ENCODE measurements at regions not wholly inside any gene's neighbourhood (a gene's known extent, or its start where the extent isn't known, plus 50 kb on each side); places are given as distances from the start of the nearest gene placed in this dataset.

DNA sequence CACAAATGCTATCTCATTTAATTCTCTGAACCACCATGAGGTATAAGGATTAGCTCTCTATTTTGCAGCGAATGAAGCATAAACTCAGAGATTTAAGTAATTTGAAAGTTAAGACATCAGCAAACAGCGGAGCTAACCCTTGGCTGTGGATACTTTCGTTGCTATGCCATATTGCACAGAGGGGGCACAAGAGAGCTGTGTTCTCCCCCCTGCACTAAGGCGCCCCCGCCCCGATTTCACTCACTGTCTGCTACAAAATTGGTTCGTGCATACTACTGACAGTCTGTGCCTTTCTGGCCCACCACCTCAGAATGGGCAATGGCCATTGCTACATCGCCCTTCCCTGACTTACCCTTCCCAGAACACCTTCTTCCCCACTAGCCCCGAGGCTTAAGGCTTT is 105.7 kb upstream of the OBI1 start:
- 47 to 57% methylated on average over 8 to 9 of the region's 9 CpGs for WGBS, 2 donors
- H3K27me3 ChIP-seq: no peaks in the 10 kb centered on the region
- intact Hi-C loops (cut with DNase I): no loop called here
- no peak overlapping the region for H3K27ac ChIP-seq
- no peaks in the 10 kb centered on the region for H3K36me3 ChIP-seq (replicated peaks in 1 of 2; ENCODE audit: insufficient read depth in 1 of 2, low read depth in 2 of 2)
- no peaks in the 10 kb centered on the region for H3K4me1 ChIP-seq
- H3K4me3 ChIP-seq: no peak overlapping the region
- no peaks in the 10 kb centered on the region for H3K9me3 ChIP-seq
- no peak for ATAC-seq
- DNase-seq: no peak
- TF ChIP-seq POLR2A (IDR thresholded peaks at IDR 0.05): no peak
- TF ChIP-seq, protein P1, sequence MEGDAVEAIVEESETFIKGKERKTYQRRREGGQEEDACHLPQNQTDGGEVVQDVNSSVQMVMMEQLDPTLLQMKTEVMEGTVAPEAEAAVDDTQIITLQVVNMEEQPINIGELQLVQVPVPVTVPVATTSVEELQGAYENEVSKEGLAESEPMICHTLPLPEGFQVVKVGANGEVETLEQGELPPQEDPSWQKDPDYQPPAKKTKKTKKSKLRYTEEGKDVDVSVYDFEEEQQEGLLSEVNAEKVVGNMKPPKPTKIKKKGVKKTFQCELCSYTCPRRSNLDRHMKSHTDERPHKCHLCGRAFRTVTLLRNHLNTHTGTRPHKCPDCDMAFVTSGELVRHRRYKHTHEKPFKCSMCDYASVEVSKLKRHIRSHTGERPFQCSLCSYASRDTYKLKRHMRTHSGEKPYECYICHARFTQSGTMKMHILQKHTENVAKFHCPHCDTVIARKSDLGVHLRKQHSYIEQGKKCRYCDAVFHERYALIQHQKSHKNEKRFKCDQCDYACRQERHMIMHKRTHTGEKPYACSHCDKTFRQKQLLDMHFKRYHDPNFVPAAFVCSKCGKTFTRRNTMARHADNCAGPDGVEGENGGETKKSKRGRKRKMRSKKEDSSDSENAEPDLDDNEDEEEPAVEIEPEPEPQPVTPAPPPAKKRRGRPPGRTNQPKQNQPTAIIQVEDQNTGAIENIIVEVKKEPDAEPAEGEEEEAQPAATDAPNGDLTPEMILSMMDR (IDR thresholded peaks at IDR 0.05): no peak

- ATAC-seq (no peak), DNase-seq (no peak)
- no peak overlapping the region for H3K27ac ChIP-seq
- no peaks in the 10 kb centered on the region for H3K27me3 ChIP-seq
- 40 to 51% methylated on average over 2 of the region's 2 CpGs for WGBS, 2 donors
- H3K4me3 ChIP-seq: no peak overlapping the region
- no peaks in the 10 kb centered on the region for H3K4me1 ChIP-seq
- intact Hi-C loops (cut with DNase I): no loop called here
- TF ChIP-seq, protein P1 (IDR thresholded peaks at IDR 0.05): no peak
- no peak for TF ChIP-seq POLR2A (IDR thresholded peaks at IDR 0.05)
- H3K9me3 ChIP-seq: no peaks in the 10 kb centered on the region
- H3K36me3 ChIP-seq (replicated peaks in 1 of 2; ENCODE audit: insufficient read depth in 1 of 2, low read depth in 2 of 2): no peaks in the 10 kb centered on the region
These were observed 103.9 kb upstream of the OBI1 start for GRCh38 chr13:78762825-78763224.

DNA sequence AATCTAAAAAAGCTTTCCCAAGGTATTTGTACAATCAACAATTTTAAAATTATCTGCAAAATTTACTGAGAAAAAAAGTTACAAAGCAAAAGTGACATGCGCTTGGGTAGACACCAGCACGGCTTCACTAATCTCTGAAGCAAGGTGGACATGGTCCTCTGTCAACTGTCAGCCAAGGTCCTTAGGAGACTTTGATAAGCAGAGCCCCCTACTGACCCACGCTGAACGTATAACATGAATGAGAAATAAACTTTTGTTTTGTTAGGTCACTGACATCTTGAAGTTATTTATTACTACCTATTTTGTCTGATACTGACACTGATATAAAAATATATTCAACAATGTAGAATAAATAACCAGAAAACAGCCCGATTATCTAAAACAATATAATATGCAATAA is 100.7 kb upstream of the OBI1 start:
- 56% methylated on average over 5 of the region's 5 CpGs for WGBS, 2 donors
- no peak for TF ChIP-seq POLR2A (IDR thresholded peaks at IDR 0.05)
- TF ChIP-seq, protein P1 (IDR thresholded peaks at IDR 0.05): no peak
- no peaks in the 10 kb centered on the region for H3K4me1 ChIP-seq
- H3K9me3 ChIP-seq: no peaks in the 10 kb centered on the region
- intact Hi-C loops (cut with DNase I): no loop called here
- no peaks in the 10 kb centered on the region for H3K27me3 ChIP-seq
- ATAC-seq (no peak), DNase-seq (no peak)
- no peak overlapping the region for H3K4me3 ChIP-seq
- no peak overlapping the region for H3K27ac ChIP-seq
- no peaks in the 10 kb centered on the region for H3K36me3 ChIP-seq (replicated peaks in 1 of 2; ENCODE audit: insufficient read depth in 1 of 2, low read depth in 2 of 2)

- no peaks in the 10 kb centered on the region for H3K27me3 ChIP-seq
- TF ChIP-seq POLR2A (IDR thresholded peaks at IDR 0.05): no peak
- TF ChIP-seq, protein P1 (IDR thresholded peaks at IDR 0.05): no peak
- ATAC-seq (no peak), DNase-seq (no peak)
- no peaks in the 10 kb centered on the region for H3K4me1 ChIP-seq
- no peaks in the 10 kb centered on the region for H3K9me3 ChIP-seq
- H3K36me3 ChIP-seq (replicated peaks in 1 of 2; ENCODE audit: insufficient read depth in 1 of 2, low read depth in 2 of 2): no peaks in the 10 kb centered on the region
- no peak overlapping the region for H3K27ac ChIP-seq
- no peak overlapping the region for H3K4me3 ChIP-seq
- WGBS, 2 donors: 56 to 72% methylated on average over 4 of the region's 4 CpGs
- intact Hi-C loops (cut with DNase I): no loop called here
These were observed 99.6 kb upstream of the OBI1 start for GRCh38 chr13:78758549-78758948.

DNA sequence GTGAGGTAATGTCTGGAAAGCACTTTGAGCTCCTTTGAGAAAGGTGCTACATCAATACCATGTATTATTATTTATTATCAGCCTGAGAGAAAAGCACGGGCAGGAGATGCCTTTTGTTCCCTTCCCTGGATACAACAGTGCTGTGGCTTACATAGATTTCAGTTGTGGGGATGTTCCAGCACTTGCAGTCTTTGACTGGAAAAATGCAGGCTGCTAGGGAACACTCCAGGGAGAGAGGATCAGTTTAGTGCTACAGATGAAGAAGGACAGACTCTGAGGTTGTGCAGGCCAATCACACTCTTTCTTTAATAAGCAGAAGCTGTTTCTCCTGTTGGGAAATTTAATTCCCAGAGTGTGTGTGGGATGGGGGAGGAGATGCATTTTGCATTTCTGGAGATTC is 94.5 kb upstream of the OBI1 start:
- intact Hi-C loops (cut with DNase I): no loop called here
- DNase-seq: no peak
- no peaks in the 10 kb centered on the region for H3K9me3 ChIP-seq
- no peak overlapping the region for H3K27ac ChIP-seq
- H3K4me3 ChIP-seq: no peak overlapping the region
- no peaks in the 10 kb centered on the region for H3K27me3 ChIP-seq
- TF ChIP-seq, protein P1 (IDR thresholded peaks at IDR 0.05): no peak
- TF ChIP-seq POLR2A (IDR thresholded peaks at IDR 0.05): no peak
- H3K36me3 ChIP-seq (replicated peaks in 1 of 2; ENCODE audit: insufficient read depth in 1 of 2, low read depth in 2 of 2): no peaks in the 10 kb centered on the region
- no peak for ATAC-seq
- WGBS, 2 donors: 6 to 38% methylated on average over 1 of the region's 1 CpG
- no peaks in the 10 kb centered on the region for H3K4me1 ChIP-seq
